ENCODE measurements at regions not wholly inside any gene's neighbourhood (a gene's known extent, or its start where the extent isn't known, plus 50 kb on each side); places are given as distances from the start of the nearest gene placed in this dataset.

GRCh38 chr17:14699574-14700185, 398.8 kb downstream of the HS3ST3B1 start:
- TF ChIP-seq CTCF (IDR thresholded peaks at IDR 0.05) (no peak), POLR2A (IDR thresholded peaks at IDR 0.05) (no peak), POLR2AphosphoS5 (IDR thresholded peaks at IDR 0.05) (no peak)
